HS-27A (cell line): ENCODE measurements at regions not wholly inside any gene's neighbourhood (a gene's known extent, or its start where the extent isn't known, plus 50 kb on each side); places are given as distances from the start of the nearest gene placed in this dataset.

Source experiments
- DNase-seq: peaks from one replicate; pipeline ENCODE4 v3.0.0-alpha.2; 2012; ENCODE audit warnings: low read depth, missing footprints

- no peak for DNase-seq
Measured at GRCh38 chr4:38189445-38189844, 229.2 kb downstream of the PTTG2 start.

- DNase-seq: no peak
Measured at GRCh38 chr4:38190717-38191178, 230.6 kb downstream of the PTTG2 start.

- DNase-seq: no peak
Measured at GRCh38 chr4:38192516-38192915, 232.3 kb downstream of the PTTG2 start.

GRCh38 chr4:38193236-38193863 is 233.2 kb downstream of the PTTG2 start:
- no peak for DNase-seq

GRCh38 chr4:38194047-38194602 is 233.9 kb downstream of the PTTG2 start:
- DNase-seq: no peak

GRCh38 chr4:38195486-38195885 is 235.3 kb downstream of the PTTG2 start:
- no peak for DNase-seq

GRCh38 chr4:38195911-38196310 is 235.7 kb downstream of the PTTG2 start:
- no peak for DNase-seq

GRCh38 chr4:38202242-38202641 is 242.0 kb downstream of the PTTG2 start:
- no peak for DNase-seq

GRCh38 chr4:38203609-38204008 is 243.4 kb downstream of the PTTG2 start:
- DNase-seq: no peak

GRCh38 chr4:38204339-38205035 is 244.3 kb downstream of the PTTG2 start:
- no peak for DNase-seq

GRCh38 chr4:38205261-38205660 is 245.1 kb downstream of the PTTG2 start:
- no peak for DNase-seq

- no peak for DNase-seq
Measured at GRCh38 chr4:38207110-38207457, 246.9 kb downstream of the PTTG2 start.

- no peak for DNase-seq
Measured at GRCh38 chr4:38209654-38210053, 249.5 kb downstream of the PTTG2 start.

- no peak for DNase-seq
Measured at GRCh38 chr4:38210396-38211114, 250.4 kb downstream of the PTTG2 start.

GRCh38 chr4:38211885-38212284 is 251.7 kb downstream of the PTTG2 start:
- no peak for DNase-seq

GRCh38 chr4:38213083-38213805 is 253.0 kb downstream of the PTTG2 start:
- no peak for DNase-seq

GRCh38 chr4:38222892-38223291 is 262.7 kb downstream of the PTTG2 start:
- no peak for DNase-seq

GRCh38 chr4:38223306-38223705 is 263.1 kb downstream of the PTTG2 start:
- DNase-seq: no peak

GRCh38 chr4:38223782-38224236 is 263.6 kb downstream of the PTTG2 start:
- DNase-seq: no peak

GRCh38 chr4:38224850-38225249 is 264.7 kb downstream of the PTTG2 start:
- DNase-seq: no peak

GRCh38 chr4:38226170-38226569 is 266.0 kb downstream of the PTTG2 start:
- DNase-seq: no peak
